ENCODE measurements at regions not wholly inside any gene's neighbourhood (a gene's known extent, or its start where the extent isn't known, plus 50 kb on each side); places are given as distances from the start of the nearest gene placed in this dataset.

DNA sequence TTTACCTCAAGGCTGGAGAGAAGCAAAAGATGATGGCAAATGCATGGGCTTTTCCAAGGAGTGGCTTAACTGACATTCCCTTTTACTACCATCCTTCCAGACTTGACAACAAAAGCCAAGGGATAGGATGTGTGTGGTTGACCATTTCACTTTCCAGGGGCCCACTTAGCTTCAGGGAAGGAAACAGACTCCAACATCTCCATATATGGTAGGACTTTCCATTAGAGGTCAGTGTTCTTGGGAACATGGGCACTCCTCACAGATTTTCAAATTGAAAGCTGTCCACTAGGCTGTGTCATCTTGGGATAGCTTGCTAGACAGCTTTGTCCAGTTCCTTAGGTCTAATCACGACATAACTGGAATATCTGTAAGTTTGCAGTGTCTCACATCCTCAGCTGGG is 118.1 kb upstream of the NAMPT start (continued):
- TF ChIP-seq ISL1 (CRISPR knock-in tag; IDR thresholded peaks at IDR 0.05) = no peak
- TF ChIP-seq, protein P1, sequence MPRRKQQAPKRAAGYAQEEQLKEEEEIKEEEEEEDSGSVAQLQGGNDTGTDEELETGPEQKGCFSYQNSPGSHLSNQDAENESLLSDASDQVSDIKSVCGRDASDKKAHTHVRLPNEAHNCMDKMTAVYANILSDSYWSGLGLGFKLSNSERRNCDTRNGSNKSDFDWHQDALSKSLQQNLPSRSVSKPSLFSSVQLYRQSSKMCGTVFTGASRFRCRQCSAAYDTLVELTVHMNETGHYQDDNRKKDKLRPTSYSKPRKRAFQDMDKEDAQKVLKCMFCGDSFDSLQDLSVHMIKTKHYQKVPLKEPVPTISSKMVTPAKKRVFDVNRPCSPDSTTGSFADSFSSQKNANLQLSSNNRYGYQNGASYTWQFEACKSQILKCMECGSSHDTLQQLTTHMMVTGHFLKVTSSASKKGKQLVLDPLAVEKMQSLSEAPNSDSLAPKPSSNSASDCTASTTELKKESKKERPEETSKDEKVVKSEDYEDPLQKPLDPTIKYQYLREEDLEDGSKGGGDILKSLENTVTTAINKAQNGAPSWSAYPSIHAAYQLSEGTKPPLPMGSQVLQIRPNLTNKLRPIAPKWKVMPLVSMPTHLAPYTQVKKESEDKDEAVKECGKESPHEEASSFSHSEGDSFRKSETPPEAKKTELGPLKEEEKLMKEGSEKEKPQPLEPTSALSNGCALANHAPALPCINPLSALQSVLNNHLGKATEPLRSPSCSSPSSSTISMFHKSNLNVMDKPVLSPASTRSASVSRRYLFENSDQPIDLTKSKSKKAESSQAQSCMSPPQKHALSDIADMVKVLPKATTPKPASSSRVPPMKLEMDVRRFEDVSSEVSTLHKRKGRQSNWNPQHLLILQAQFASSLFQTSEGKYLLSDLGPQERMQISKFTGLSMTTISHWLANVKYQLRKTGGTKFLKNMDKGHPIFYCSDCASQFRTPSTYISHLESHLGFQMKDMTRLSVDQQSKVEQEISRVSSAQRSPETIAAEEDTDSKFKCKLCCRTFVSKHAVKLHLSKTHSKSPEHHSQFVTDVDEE (CRISPR knock-in tag; IDR thresholded peaks at IDR 0.05) = no peak

DNA sequence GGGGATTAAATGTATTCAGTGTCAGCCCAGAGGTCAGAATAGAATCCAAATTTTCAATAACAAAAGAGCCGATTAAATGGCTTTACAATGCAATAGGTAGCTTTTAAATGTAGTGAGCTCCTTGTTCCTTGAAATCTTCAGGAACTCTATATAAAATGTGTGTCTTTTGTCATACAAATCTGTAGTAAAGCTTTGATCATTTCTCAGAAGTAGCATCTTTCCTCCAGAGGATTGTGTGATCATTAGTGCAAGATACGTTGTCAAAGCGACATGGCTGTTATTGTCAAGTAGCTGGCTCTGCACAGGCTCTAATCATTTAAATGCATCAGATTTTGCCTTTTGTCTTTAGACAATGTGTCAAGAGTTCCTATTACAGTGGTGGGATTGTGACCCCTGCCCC is 116.1 kb upstream of the NAMPT start:
- TF ChIP-seq PPARA (CRISPR knock-in tag; IDR thresholded peaks at IDR 0.05; ENCODE audit: borderline replicate concordance) (no peak), ZNF70 (CRISPR knock-in tag; IDR thresholded peaks at IDR 0.05) (no peak), GLIS3 (CRISPR knock-in tag; IDR thresholded peaks at IDR 0.05) (no peak), ZNF565 (CRISPR knock-in tag; conservative IDR thresholded peaks at IDR 0.05; ENCODE audit: low read depth) (no peak), SNAI2 (CRISPR knock-in tag; IDR thresholded peaks at IDR 0.05) (no peak), ISL1 (CRISPR knock-in tag; IDR thresholded peaks at IDR 0.05) (no peak), ZFP3 (CRISPR knock-in tag; IDR thresholded peaks at IDR 0.05) (no peak), ZFP30 (CRISPR knock-in tag; IDR thresholded peaks at IDR 0.05) (no peak), CSRNP3 (CRISPR knock-in tag; IDR thresholded peaks at IDR 0.05) (no peak), OSR1 (CRISPR knock-in tag; IDR thresholded peaks at IDR 0.05) (no peak), ZNF8 (CRISPR knock-in tag; IDR thresholded peaks at IDR 0.05) (no peak), TOX (CRISPR knock-in tag; IDR thresholded peaks at IDR 0.05; ENCODE audit: borderline replicate concordance) (no peak)
- TF ChIP-seq, protein P2, sequence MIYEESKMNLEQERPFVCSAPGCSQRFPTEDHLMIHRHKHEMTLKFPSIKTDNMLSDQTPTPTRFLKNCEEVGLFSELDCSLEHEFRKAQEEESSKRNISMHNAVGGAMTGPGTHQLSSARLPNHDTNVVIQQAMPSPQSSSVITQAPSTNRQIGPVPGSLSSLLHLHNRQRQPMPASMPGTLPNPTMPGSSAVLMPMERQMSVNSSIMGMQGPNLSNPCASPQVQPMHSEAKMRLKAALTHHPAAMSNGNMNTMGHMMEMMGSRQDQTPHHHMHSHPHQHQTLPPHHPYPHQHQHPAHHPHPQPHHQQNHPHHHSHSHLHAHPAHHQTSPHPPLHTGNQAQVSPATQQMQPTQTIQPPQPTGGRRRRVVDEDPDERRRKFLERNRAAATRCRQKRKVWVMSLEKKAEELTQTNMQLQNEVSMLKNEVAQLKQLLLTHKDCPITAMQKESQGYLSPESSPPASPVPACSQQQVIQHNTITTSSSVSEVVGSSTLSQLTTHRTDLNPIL (CRISPR knock-in tag; IDR thresholded peaks at IDR 0.05; ENCODE audit: low read depth) = no peak
- TF ChIP-seq, protein P3, sequence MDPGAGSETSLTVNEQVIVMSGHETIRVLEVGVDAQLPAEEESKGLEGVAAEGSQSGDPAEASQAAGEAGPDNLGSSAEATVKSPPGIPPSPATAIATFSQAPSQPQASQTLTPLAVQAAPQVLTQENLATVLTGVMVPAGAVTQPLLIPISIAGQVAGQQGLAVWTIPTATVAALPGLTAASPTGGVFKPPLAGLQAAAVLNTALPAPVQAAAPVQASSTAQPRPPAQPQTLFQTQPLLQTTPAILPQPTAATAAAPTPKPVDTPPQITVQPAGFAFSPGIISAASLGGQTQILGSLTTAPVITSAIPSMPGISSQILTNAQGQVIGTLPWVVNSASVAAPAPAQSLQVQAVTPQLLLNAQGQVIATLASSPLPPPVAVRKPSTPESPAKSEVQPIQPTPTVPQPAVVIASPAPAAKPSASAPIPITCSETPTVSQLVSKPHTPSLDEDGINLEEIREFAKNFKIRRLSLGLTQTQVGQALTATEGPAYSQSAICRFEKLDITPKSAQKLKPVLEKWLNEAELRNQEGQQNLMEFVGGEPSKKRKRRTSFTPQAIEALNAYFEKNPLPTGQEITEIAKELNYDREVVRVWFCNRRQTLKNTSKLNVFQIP (CRISPR knock-in tag; IDR thresholded peaks at IDR 0.05; ENCODE audit: borderline replicate concordance, low read depth) = no peak
- TF ChIP-seq, protein P1 (CRISPR knock-in tag; IDR thresholded peaks at IDR 0.05) = no peak
- no peak for ATAC-seq

- ATAC-seq = no peak
- TF ChIP-seq ZNF8 (CRISPR knock-in tag; IDR thresholded peaks at IDR 0.05) = no peak
- TF ChIP-seq RARB (CRISPR knock-in tag; IDR thresholded peaks at IDR 0.05) = no peak
These were observed 114.0 kb upstream of the NAMPT start for GRCh38 chr7:106398786-106399185.

DNA sequence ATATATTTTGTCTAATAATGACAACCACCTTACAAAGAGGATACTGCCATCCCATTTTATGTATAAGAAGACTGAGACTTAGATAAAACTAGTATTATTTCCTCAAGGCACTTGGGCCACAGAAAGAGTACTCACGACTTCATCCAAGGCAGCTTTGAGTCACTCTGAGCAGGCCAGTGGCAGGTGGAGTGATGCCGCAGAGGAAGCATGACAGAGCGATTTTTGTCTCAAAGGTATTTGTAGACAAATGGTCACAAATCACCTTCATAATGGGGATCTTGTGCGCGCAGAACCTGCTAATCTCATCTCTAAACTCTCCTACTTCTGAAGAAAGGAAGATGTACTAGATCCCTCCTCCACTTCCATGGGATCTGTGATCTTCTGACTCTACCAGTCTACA is 113.2 kb upstream of the NAMPT start:
- ATAC-seq = no peak
- TF ChIP-seq, protein P3 (CRISPR knock-in tag; IDR thresholded peaks at IDR 0.05; ENCODE audit: borderline replicate concordance, low read depth) = no peak
- TF ChIP-seq PPARA (CRISPR knock-in tag; IDR thresholded peaks at IDR 0.05; ENCODE audit: borderline replicate concordance) (no peak), SNAI2 (CRISPR knock-in tag; IDR thresholded peaks at IDR 0.05) (no peak), OSR1 (CRISPR knock-in tag; IDR thresholded peaks at IDR 0.05) (no peak), ZNF70 (CRISPR knock-in tag; IDR thresholded peaks at IDR 0.05) (no peak), TCF4 (CRISPR knock-in tag; IDR thresholded peaks at IDR 0.05; ENCODE audit: borderline replicate concordance) (no peak), ZNF8 (CRISPR knock-in tag; IDR thresholded peaks at IDR 0.05) (no peak), CSDC2 (CRISPR knock-in tag; IDR thresholded peaks at IDR 0.05) (no peak), RARB (CRISPR knock-in tag; IDR thresholded peaks at IDR 0.05) (no peak), CSRNP3 (CRISPR knock-in tag; IDR thresholded peaks at IDR 0.05) (no peak), BACH2 (CRISPR knock-in tag; IDR thresholded peaks at IDR 0.05; ENCODE audit: borderline replicate concordance) (no peak)
- TF ChIP-seq, protein P1 (CRISPR knock-in tag; IDR thresholded peaks at IDR 0.05) = no peak

All from SK-N-SH treated with all-trans-retinoic acid at 6 μM for 48 hours (cell line).